NCI-H226 (cell line): ENCODE measurements at regions not wholly inside any gene's neighbourhood (a gene's known extent, or its start where the extent isn't known, plus 50 kb on each side); places are given as distances from the start of the nearest gene placed in this dataset.

Experiments
- DNase-seq: peaks from one replicate; pipeline ENCODE4 v3.0.0-alpha.2; 2015

DNA sequence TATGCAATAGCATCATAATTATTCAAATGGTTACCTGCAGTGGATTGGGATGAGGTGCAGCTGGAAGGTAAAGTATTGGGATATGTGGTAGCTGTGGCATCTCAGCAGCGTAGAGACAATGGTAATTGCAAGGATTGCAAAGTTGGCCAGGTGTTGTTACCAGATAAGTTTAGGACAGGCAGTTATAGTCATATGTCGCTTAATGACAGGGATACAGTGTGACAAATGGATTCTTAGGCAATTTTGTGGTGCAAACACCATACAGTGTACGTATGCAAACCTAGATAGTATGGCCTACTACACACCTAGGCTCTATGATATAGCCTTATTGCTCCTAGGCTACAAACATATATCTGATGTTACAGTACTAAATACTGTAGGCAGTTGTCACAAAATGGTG is 163.5 kb upstream of the LYZL2 start:
- no peak for DNase-seq

DNA sequence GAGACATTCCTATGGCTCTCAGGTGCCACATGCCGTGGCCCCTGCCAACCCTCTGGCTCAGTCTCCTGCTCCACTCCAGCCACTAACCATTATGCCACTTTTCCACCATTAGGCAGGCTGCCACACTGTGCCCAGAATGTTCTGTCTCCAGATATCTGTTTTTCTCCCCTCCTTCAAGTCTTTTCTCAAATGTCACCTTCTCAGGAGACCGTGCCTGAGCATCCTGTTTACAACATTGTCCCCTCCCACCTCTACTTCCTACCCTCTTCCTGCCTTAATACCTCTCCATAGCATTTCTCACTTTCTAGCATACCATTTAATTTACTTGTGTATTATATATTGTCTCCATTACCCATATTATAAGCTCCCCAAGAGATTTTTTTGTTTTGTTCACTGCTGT is 162.5 kb upstream of the LYZL2 start:
- no peak for DNase-seq

DNA sequence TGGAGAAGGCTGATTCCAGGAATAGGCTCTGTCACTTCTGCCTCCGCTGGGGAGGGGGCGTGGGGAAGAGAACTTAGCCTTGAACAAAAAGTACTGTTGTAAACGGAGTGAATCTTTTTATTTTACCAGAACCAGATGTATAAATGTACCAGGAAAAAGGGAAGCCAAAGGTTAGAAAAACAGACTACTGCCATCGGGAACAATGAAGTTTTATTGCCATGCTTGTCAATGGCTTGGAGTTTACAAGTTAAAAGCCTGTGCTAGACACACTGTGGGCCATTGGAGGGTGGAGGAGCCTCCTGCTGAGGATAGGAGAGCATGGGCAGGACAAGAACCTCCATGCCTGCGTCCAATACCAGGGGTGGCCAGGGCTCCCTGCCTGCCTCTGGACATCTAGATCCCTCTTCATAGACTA is 161.7 kb upstream of the LYZL2 start:
- no peak for DNase-seq

DNA sequence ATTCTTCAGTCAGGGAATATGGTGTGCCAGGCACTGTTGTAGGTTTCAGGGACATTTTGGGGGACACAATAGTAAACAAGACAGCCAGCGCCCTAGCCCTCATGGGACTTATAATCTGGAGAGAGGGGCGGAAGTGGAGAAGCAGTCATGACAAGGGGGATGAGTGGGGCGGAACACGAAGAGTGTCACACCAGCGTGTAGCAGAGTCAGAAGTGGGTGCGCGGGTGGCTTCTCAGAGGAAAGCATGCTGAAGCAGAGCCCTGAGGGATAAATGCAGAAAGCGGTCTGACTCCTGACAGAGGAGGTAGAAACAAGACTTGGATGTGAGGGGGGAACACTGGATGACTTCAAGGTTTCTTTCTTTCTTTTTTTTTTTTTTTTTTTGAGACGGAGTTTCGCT is 160.3 kb upstream of the LYZL2 start:
- no peak for DNase-seq

DNA sequence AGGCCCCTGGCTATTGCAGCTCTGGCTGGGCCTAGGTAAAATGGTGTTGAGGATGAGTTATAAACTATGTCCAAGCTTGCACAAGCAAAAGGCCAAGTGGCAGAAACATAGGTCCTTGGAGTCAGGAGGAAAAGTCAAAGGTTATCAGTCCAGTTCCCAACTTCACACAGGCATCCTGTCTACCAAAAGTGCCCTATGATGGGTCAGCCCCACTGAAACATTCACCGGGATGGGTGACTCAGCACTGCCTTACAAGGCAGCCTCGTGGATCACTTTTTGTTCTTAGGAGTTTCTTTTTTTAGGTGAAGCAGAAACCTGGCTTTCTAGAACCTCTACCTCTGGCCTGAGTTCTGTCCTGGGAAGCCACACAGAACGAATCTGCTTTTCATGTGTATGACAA is 158.8 kb upstream of the LYZL2 start:
- DNase-seq, result peak; percentile 14

DNA sequence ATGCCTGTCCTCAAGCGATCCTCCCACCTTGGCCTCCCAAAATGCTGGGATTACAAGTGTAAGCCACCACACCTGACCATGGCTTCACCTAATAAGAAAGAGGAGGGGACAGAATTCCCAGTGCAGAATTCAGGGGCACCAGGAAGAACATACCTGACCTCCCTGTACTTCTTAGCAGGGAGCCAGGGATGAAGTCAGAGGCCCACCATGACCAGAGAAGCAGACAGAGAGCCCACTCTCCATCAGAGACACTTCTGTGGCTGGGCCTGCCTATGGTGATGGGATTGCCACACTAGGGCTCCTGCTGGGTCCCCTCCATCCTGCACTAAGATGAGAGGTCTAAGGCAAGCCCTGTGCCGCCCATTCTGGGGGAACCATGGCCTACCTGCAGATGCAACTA is 157.4 kb upstream of the LYZL2 start:
- no peak for DNase-seq

DNA sequence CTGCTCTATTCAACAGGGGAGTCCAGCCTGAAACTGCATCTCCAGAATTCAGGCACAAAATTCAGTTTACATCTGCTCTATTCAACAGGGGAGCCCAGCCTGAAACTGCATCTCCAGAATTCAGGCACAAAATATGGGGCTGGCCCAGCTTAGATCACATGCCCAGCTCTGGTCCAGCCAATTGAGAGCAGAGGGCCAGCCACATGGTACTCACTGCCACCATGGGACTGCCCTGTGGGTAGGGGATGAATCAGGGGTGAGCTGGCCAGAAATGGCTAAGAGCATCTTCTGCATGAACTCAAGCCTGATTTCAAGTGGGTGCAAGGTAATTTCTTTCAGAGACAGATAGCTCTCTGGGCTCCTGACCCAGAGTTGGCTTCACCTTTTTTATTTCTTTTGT is 156.6 kb upstream of the LYZL2 start:
- no peak for DNase-seq

DNA sequence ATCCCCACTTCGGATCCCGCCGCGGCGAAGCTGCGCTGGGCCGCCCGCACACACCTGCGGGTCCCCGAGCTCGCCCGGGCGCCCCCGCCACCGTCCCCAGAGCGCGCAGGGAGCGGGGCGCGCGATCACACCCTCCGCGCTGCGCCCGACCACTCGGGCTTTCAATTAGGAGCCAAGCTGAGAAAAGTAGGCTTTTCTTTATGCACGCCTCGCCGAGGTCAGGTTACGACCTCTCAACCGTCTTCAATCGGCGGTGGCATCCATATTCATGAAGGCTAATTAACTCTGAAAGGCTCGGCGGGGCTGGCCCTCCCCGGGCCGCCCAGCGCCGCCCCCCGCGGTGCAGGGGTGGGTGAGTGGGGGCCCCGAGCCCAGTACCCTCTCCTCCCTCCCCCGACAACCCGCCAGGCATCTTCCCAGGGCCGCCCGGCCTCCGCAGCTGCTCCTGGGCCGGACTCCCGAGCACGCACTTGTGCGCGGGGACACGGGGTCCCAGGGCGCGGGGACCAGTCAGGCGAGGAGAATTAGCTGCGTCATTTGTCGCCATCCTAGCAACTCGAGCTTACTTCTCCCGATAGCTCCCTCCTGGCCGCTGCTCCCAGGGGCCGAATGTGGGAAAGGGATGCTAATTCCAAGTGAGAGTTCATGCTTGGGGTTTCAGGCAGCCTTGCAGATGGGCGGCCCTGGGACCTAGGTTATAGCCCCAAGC is 155.5 kb upstream of the LYZL2 start:
- no peak for DNase-seq

DNA sequence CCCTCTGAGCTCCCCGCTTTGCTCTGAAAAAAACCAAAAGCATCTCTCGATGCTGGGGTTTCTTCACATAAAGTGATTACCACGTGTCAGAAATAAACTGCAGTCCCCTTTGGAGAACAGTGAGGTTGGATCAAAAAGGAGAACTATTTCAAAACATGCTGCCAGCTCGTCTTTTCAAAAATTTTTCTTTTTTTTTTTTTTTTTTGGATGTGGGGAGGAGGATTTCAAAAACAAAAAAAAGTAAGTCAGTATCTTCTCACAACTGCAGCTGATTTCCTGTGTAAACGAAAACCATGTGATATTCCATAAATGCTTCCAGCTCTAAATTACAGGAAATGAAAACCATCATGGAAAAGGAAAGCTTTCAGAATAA is 155.0 kb upstream of the LYZL2 start:
- no peak for DNase-seq

DNA sequence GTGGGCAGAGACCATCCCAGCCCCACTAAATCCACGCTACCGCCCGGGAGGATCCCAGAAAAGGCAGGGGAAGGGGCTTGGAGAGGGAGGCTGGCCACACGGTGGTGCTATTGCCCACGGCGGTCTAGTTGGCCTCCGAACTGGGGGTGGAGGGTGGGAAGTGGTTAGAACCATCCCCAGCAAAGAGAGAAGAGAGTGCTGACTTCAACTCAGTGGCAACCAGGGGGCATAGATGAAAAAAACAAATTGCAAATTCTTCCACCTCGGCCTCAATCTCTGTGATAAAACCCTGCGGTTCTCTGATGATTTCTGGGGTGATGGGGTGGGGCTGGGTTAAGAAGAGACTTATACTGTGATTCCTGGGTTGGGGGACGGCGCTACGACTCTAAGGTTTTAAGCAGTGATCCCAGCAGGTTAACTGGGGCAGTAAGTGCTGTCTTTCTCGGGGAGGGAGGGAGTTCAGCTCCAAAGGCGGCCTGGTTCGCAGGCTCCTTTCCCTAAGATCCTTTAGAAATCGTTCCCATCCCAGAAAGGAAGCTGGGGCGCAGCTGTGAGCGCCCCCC is 154.5 kb upstream of the LYZL2 start:
- DNase-seq, result peak; percentile 11

DNA sequence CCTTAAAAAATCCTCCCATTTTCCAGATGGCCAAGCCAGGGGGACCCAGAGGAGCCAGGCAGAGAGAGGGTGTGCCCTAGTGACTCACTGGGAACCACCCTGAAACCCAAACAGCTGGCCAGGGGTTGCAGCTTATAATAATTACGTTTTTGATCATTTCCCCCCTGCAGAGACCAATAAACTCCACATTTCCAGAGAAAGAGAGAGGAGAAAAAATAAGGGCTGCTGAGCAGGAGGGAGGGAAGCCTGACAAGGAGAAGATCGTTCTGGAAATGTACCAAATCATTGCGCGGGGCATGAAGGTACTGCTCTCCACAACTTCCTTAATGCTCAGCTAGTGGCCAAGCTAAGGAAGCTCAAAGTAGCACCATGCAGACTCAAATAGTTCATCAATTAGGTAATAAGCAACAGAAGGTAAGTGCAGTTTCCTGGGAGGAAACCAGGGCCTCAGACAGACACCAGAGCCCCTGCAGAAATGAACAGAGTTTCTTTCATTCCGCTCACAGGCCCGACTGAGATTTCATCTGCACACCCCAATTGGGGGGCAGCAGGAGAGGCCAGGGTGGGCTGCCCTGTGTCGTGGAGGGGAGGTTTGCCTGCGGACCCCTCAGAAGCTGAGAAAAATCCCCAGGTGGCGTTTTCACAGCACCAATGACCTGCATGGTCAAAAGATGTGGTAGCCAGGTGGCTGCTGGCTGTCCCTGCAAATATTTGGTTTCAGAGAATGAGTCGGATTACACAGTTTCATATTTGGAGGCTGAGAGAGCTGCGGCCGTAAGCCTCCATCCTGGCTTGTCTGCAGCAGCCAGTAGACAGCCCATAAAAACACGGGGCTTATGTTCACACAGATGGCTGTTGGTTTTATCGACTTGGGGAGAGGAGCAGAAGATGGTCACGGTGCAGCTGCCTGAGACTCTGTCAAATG is 153.2 kb upstream of the LYZL2 start:
- DNase-seq, result peak; percentile 12

DNA sequence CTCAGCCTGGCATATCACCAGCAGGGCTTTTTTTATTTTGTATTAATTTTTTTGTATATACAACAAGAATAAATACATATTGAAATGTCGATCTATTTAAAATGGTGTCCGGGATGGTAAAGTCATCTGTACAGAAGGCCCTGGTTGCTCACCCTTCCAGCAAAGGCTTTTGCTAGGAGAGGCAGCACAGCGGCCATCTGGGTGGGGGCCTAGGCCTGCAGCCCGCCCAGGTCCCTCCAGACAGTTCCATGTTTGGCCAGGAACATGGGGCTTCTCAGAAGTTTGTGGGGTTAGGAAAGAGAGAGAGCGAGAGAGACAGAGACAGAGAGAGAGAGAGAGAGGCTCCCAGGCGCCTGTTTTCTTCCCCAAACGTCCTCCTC is 152.6 kb upstream of the LYZL2 start:
- no peak for DNase-seq

DNA sequence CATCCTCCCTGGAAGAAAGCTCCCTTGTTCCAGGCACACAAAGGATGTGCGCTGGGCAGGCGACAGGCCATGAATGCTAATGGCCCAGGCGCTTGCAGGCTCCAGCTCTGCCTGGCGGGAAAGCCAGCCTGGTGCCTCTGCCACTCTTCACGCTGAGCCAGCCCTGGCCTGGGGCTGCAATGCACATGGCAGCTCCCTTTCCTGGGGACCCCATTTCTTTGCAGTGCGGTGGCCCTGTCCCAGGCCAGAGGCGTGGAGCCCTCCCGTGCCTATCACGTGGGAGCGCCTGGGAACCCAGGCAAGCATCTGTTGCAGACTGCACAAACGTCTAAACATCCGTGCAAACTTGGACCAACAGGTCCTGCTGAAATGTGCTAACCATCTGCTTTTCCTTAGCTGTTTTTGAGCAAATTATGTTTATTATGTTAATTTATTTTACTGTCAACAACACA is 152.1 kb upstream of the LYZL2 start:
- no peak for DNase-seq

DNA sequence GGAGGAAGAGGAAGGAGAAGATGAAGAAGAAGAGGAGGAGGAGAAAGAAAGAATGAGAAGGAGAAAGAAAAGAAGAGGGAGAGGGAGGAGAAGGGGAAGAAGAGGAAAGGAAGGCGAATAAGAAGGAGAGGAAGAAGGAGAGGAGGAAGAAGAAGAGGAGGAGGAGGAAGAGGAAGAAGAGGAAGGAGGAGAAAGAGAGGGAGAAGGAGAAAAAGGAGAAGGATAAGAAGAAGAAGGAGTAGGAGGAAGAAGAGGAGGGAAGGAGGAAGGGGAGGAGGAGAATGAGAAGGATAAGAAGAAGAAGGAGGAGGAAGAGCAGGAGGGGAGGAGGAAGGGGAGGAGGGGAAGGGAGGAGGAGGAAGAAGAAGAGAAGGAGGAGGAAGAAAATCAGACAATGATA is 149.2 kb upstream of the LYZL2 start:
- DNase-seq, result no peak

DNA sequence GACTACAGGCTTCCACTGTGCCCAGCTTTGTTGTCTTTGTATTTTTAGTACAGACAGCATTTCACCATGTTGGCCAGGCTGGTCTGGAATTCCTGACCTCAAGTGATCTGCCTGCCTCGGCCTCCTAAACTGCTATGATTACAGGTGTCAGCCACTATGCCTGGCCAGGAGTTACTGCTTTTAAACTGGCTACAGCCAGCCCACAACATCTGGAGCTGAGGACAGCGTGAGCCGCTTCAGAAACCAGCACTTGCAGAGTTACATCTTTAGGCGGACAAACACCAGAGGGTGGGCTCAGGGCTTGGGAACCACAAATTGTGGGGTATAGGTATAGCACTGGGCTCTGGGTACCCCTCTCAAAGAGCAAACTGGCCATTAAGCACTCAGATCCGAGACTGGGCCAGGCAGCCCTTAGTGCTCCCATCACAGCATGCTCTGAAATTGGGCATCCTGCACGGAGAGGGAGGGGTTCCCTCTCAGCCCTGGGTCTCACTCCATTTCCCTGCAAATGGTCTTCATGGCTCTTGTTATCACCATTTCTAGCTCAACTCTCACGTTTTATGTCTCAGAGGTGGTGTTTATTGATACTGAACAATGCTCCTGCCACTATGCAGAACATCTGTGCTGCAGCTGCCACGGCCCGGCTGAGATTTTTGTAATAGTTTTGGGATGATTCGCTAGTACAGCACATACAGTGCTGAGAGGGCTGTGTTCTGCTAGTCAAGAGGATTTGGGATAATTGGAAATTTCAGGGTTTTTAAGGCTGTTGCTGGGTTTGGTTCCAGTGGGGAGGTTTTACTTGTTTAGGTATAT is 146.4 kb upstream of the LYZL2 start:
- no peak for DNase-seq

DNA sequence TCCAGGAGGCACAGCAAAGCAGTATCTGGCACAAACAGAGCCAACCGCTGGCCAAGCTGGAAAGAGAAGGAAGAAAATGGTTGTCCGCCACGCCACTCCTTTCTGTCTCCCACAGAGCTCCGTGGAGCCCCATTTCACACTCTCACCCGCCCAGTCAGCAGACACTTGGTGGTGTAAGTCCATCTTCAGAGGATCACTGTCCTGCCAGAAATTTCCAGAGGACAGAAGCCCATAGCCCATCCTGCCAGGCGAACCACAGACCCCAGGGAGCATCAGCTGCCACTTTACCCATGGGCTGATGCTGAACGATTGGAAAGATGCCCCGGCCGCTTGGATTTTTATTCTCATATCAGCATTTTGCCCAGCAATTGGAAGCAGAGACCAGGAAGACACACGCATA is 144.7 kb upstream of the LYZL2 start:
- no peak for DNase-seq

DNA sequence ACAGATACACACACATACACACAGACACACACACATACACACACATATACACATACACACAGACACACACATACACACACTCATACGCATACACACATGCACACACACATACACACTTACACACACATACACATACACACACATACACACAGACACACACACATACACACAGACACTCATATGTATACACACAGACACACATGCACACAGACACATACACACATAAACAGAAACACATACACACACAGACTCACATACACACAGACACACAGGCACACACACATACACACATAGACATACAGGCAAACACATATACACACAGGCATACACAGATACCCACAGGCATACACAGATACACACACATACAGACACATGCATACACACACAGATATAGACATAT is 143.9 kb upstream of the LYZL2 start:
- no peak for DNase-seq

DNA sequence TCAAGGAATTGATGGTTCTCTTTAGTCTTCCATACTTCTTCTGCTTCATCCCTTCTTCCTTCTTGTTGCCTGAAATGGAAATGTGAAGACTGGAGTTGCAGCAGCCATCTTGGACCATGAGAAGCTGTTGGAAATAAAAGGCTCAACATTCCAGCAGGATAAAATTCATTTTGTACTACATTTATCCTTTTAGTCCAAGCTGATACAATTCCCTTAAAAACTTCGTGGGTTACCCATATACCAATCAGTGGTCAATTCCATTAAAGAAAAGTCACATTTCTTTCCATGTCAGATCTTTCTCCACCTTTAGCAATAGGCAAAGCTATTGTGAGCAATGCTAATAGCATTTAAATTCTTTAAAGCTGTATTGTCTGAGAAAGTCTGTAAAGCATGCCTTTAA is 141.3 kb upstream of the LYZL2 start:
- DNase-seq, result no peak

DNA sequence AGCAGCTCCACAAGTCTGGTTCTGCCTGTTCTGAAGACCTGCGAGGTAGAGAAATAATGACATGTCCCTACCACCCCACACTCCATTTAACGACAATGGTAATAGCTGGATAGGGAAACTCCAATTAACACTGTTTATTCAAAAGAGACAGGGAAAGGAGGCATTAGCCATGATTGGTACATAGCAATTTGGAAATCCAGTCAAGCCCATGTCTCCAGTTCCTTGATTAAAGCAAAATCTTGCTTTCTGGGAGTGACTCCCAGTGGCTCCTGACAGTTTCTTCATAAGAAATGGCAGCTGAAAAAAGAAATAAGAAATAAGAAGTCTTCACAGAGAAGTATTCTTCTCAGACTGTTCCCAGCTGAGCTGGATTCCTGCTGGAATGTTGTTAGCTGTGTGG is 140.7 kb upstream of the LYZL2 start:
- DNase-seq, result no peak

DNA sequence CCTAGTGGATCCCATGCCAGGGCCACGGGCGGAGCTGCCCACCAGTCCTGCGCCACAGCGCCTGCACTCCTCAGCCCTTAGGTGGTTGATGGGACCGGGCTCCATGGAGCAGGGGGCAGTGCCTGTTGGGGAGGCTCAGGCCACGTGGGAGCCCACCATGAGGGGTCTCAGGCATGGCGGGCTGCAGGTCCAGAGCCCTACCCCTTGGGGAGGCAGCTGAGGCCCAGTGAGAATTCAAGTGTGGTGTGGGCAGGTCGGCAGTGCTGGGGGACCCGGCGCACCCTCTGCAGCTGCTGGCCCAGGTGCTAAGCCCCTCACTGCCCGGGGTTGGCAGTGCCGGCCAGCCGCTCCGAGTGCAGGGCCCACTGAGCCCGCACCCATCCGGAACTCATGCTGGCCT is 139.8 kb upstream of the LYZL2 start:
- DNase-seq, result no peak

DNA sequence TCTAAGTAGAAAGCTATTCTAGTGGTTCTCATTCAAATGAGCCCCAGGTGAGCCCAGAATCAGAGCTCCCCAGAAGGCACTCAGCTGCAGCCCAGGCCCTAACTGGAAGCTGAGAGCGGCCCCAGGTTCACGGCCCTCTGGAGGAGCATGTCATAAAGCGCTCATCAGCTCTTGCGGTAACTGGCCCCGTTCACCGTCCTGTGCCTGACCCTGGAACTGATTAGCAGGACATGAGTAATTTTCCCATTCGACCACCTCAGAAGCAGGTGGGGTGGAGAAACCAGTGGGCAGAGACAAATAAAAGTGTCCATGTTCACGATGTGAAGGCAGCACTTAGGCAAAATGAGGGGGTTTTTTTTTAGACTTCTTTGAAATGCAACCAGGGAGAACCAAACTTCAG is 136.1 kb upstream of the LYZL2 start:
- DNase-seq, result no peak

DNA sequence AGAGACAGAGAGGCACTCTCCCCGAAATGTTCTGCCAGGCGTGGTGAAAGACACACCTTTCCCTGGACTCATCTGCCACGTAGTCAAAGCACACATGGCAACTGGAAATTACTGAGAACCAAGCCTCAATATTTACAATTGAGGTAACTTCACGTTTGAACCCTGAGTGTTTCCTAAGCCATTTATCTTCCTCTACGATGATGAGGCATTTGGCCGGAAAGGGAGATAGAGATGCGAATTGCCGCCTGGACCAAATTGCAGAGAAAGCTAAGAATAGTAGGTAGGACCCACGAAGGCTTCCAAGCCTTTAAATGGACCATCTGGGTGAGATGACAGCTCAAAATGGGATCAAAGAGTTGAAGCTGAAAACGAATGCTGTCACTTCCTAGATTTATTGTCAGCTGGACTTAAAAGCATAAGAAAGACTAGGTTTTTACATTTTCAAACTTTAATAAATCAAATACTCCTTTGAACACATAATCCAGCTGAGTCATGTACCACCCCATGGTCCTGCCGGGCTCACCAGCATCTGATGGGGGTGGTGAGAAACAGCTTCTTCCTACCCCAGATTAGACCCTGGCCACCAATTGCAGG is 135.6 kb upstream of the LYZL2 start:
- DNase-seq, result no peak

DNA sequence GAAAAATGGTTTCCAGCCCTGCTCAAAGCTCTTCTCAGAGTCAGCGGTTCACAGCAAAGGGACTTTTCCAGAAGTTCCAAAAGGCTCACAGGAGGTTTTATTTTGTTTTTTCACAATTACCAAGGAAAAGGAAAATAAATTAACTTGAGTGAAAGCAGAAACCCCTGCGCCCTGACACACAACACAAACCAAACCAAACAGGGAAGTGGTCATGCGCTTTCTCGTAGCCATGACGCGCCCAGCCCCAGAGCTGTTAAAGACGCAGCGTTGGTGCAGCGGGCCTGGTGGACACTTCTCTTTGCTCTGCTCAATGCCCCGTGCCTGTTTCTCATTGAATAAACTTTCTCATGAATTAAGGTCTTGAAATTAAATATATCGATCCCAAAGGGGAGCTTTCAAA is 134.4 kb upstream of the LYZL2 start:
- DNase-seq, result no peak
